GM19324 (cell line): ENCODE measurements at regions not wholly inside any gene's neighbourhood (a gene's known extent, or its start where the extent isn't known, plus 50 kb on each side); places are given as distances from the start of the nearest gene placed in this dataset.
"Not testable (repeated sequence)": the region's sequence is repeated elsewhere in the genome, so short reads cannot be mapped to it uniquely, and the experiment has no call there.

Experiments used
- ATAC-seq: cut with Tn5 transposase; IDR thresholded peaks from one replicate; pipeline ENCODE4 v1.9.1; 2021; ENCODE audit warnings: mild to moderate bottlenecking, moderate library complexity; ENCODE audit not compliant: unreplicated experiment, low FRiP score

GRCh38 chr2:17373041-17373440 lies 145.2 kb downstream of the RAD51AP2 start:
- ATAC-seq: no peak

- ATAC-seq: no peak
These were observed 154.4 kb downstream of the RAD51AP2 start for GRCh38 chr2:17363846-17364245.

GRCh38 chr2:17362956-17363355 lies 155.3 kb downstream of the RAD51AP2 start:
- no peak for ATAC-seq

GRCh38 chr2:17355608-17356329 lies 162.5 kb downstream of the RAD51AP2 start:
- ATAC-seq: peak; percentile 63

- ATAC-seq: no peak
These were observed 165.0 kb downstream of the RAD51AP2 start for GRCh38 chr2:17353263-17353662.

GRCh38 chr2:17342692-17343091 lies 175.5 kb downstream of the RAD51AP2 start:
- not testable (repeated sequence) for ATAC-seq

- no peak for ATAC-seq
These were observed 180.7 kb downstream of the RAD51AP2 start for GRCh38 chr2:17337507-17337906.

GRCh38 chr2:17336458-17336857 lies 181.8 kb downstream of the RAD51AP2 start:
- ATAC-seq: no peak

- no peak for ATAC-seq
These were observed 183.9 kb downstream of the RAD51AP2 start for GRCh38 chr2:17334300-17334699.

- ATAC-seq: no peak
These were observed 186.6 kb downstream of the RAD51AP2 start for GRCh38 chr2:17331636-17332035.

- ATAC-seq: no peak
These were observed 190.1 kb downstream of the RAD51AP2 start for GRCh38 chr2:17328161-17328560.

- ATAC-seq: no peak
These were observed 190.6 kb downstream of the RAD51AP2 start for GRCh38 chr2:17327649-17328048.

GRCh38 chr2:17326717-17327116 lies 191.5 kb downstream of the RAD51AP2 start:
- no peak for ATAC-seq

GRCh38 chr2:17323697-17324096 lies 194.5 kb downstream of the RAD51AP2 start:
- no peak for ATAC-seq

- no peak for ATAC-seq
These were observed 195.8 kb downstream of the RAD51AP2 start for GRCh38 chr2:17322461-17322860.

GRCh38 chr2:17319090-17319489 lies 199.2 kb downstream of the RAD51AP2 start:
- ATAC-seq: no peak

GRCh38 chr2:17318013-17318412 lies 200.2 kb downstream of the RAD51AP2 start:
- ATAC-seq: no peak

- no peak for ATAC-seq
These were observed 200.7 kb downstream of the RAD51AP2 start for GRCh38 chr2:17317439-17317976.

GRCh38 chr2:17313261-17313660 lies 205.0 kb downstream of the RAD51AP2 start:
- ATAC-seq: no peak

GRCh38 chr2:17311771-17312511 lies 206.3 kb downstream of the RAD51AP2 start:
- no peak for ATAC-seq

GRCh38 chr2:17311106-17311619 lies 207.1 kb downstream of the RAD51AP2 start:
- no peak for ATAC-seq
